ENCODE measurements at regions not wholly inside any gene's neighbourhood (a gene's known extent, or its start where the extent isn't known, plus 50 kb on each side); places are given as distances from the start of the nearest gene placed in this dataset.

- TF ChIP-seq CTCF (IDR thresholded peaks at IDR 0.05), result no peak
- TF ChIP-seq POLR2AphosphoS5 (IDR thresholded peaks at IDR 0.05), result no peak
Measured at GRCh38 chr5:4036861-4037260, 441.2 kb downstream of the IRX1 start.

Measured in prostate gland (tissue), 2 donors.